Stomach (tissue), 4 donors: ENCODE measurements at regions not wholly inside any gene's neighbourhood (a gene's known extent, or its start where the extent isn't known, plus 50 kb on each side); places are given as distances from the start of the nearest gene placed in this dataset.

Experiments used
- EP300 ChIP-seq: sonication (generic); formaldehyde crosslinking; IDR thresholded peaks from one replicate; pipeline ENCODE4 v1.6.1; 2017; ENCODE audit warnings: antibody characterized with exemption
- POLR2A ChIP-seq, 4 donors: fragments of 450-650 bp; IDR thresholded peaks; one replicate each; pipeline ENCODE4 v1.6.1; 2016; ENCODE audit warnings: antibody characterized with exemption in 4 of 4, control low read depth in 2 of 4, mild to moderate bottlenecking in 1 of 4, moderate library complexity in 1 of 4
- POLR2AphosphoS5 ChIP-seq, 3 donors: sonication (generic); formaldehyde crosslinking; IDR thresholded peaks; one replicate each; pipeline ENCODE4 v1.6.1; 2016; ENCODE audit warnings: antibody characterized with exemption in 3 of 3
- TF ChIP-seq, protein P1 (sequence below), 7 experiments: fragments of 450-650 bp in 4 of 7; fragments of 200-600 bp in 3 of 7; sonication (generic) in 3 of 7; IDR thresholded peaks; one replicate each; pipeline ENCODE4 v1.5.1; 2016 to 2019; ENCODE audit warnings: antibody characterized with exemption in 7 of 7, control low read depth in 2 of 7, mild to moderate bottlenecking in 1 of 7

- TF ChIP-seq, protein P1, sequence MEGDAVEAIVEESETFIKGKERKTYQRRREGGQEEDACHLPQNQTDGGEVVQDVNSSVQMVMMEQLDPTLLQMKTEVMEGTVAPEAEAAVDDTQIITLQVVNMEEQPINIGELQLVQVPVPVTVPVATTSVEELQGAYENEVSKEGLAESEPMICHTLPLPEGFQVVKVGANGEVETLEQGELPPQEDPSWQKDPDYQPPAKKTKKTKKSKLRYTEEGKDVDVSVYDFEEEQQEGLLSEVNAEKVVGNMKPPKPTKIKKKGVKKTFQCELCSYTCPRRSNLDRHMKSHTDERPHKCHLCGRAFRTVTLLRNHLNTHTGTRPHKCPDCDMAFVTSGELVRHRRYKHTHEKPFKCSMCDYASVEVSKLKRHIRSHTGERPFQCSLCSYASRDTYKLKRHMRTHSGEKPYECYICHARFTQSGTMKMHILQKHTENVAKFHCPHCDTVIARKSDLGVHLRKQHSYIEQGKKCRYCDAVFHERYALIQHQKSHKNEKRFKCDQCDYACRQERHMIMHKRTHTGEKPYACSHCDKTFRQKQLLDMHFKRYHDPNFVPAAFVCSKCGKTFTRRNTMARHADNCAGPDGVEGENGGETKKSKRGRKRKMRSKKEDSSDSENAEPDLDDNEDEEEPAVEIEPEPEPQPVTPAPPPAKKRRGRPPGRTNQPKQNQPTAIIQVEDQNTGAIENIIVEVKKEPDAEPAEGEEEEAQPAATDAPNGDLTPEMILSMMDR (IDR thresholded peaks at IDR 0.05) = no peak
- TF ChIP-seq POLR2A (IDR thresholded peaks at IDR 0.05) = no peak
- TF ChIP-seq POLR2AphosphoS5 (IDR thresholded peaks at IDR 0.05) = no peak
- no peak for TF ChIP-seq EP300
Measured at GRCh38 chr5:163821142-163821541, 315.7 kb downstream of the MAT2B start.
